K562 (cell line): ENCODE measurements at regions not wholly inside any gene's neighbourhood (a gene's known extent, or its start where the extent isn't known, plus 50 kb on each side); places are given as distances from the start of the nearest gene placed in this dataset.

Experiments
- ATAC-seq: fragments of 200-7000 bp; cut with Tn5 transposase; 3 replicates; pipeline ENCODE4 v1.9.1; 2020; ENCODE audit warnings: moderate library complexity
- BruUV-seq: library from RNA; stranded (reverse); fragments of 400-500 nt; replicated peaks from 2 replicates; lab custom pipeline; 2021; lab: Mats Ljungman, UMichigan
- CTCF ChIA-PET: fragments of 300-600 bp; formaldehyde crosslinking; extraction: SDS; loops from one replicate; lab custom pipeline; 2021; ENCODE audit warnings: low intra/inter-chr PET ratio; lab: Yijun Ruan, JAX
- POLR2A ChIA-PET: fragments of 300-600, 350-650 bp; sonication (Branson Sonifier 250); formaldehyde crosslinking; extraction: SDS; loops from one replicate; lab custom pipeline; 2021; ENCODE audit warnings: antibody characterized with exemption, inconsistent platforms; lab: Yijun Ruan, JAX
- DNase-seq, 4 experiments: peaks; one replicate each; pipeline versions ENCODE4 v3.0.0 to v3.0.0-alpha.2; 2011 to 2018; ENCODE audit warnings: low spot score in 3 of 4, mixed read lengths in 3 of 4; ENCODE audit errors: extremely low read depth in 1 of 4
- FAIRE-seq: peaks from 2 replicates; lab custom pipeline; 2011; peaks lifted over from hg19 to GRCh38; lab: Jason Lieb, UNC
- H2AFZ ChIP-seq: 2 replicates; pipeline ENCODE4 v1.6.0; 2011; ENCODE audit warnings: low read depth, low read length, control low read depth, inconsistent platforms
- H3K27ac ChIP-seq: fragments of 200-600 bp; 3 replicates; pipeline ENCODE4 v1.8.0; 2011; ENCODE audit warnings: low read depth, mild to moderate bottlenecking, control low read depth, inconsistent platforms, low read length, moderate library complexity, mixed read lengths; ENCODE audit errors: extremely low read depth
- H3K27me3 ChIP-seq, 2 experiments: fragments of 300-600 bp in 1 of 2; 2 replicates in 1 of 2; 3 replicates in 1 of 2; pipeline versions ENCODE4 v1.6.0 to v1.8.0; 2011; ENCODE audit warnings: inconsistent platforms in 2 of 2, low read length in 2 of 2, mild to moderate bottlenecking in 1 of 2, mixed read lengths in 1 of 2, moderate library complexity in 1 of 2; ENCODE audit not compliant: control insufficient read depth in 2 of 2, insufficient read depth in 2 of 2
- H3K36me3 ChIP-seq: fragments of 300-600 bp; 3 replicates; pipeline ENCODE4 v1.8.0; 2011; ENCODE audit warnings: mild to moderate bottlenecking, low read length, inconsistent platforms; ENCODE audit not compliant: control insufficient read depth, insufficient read depth
- H3K4me1 ChIP-seq, 2 experiments: fragments of 200-600 bp in 1 of 2; replicated peaks in 1 of 2; 2 replicates in 1 of 2; 3 replicates in 1 of 2; pipeline versions ENCODE4 v1.5.1 to v1.8.0; 2011; ENCODE audit warnings: inconsistent platforms in 2 of 2, low read length in 2 of 2, mild to moderate bottlenecking in 1 of 2, mixed read lengths in 1 of 2, moderate library complexity in 1 of 2; ENCODE audit not compliant: control insufficient read depth in 2 of 2, insufficient read depth in 2 of 2
- H3K4me2 ChIP-seq: 2 replicates; pipeline ENCODE4 v1.6.1; 2011; ENCODE audit warnings: low read length, control low read depth, inconsistent platforms, mixed read lengths; ENCODE audit not compliant: insufficient read depth
- H3K4me3 ChIP-seq: fragments of 200-600 bp; sonication (generic), shearing (Covaris generic); 2 replicates; pipeline ENCODE4 v1.5.1; 2016; ENCODE audit warnings: control low read depth, inconsistent platforms
- H3K79me2 ChIP-seq: fragments of 200-600 bp; 3 replicates; pipeline ENCODE4 v1.8.0; 2011; ENCODE audit warnings: low read length, inconsistent platforms; ENCODE audit not compliant: control insufficient read depth, insufficient read depth
- H3K9ac ChIP-seq, 2 experiments: 2 replicates each; pipeline versions ENCODE4 v1.6.0 to v1.6.1; 2011; ENCODE audit warnings: low read depth in 2 of 2, low read length in 2 of 2, control low read depth in 1 of 2, inconsistent platforms in 1 of 2, mild to moderate bottlenecking in 1 of 2, mixed read lengths in 1 of 2; ENCODE audit not compliant: insufficient read depth in 1 of 2
- H3K9me1 ChIP-seq: one replicate; pipeline ENCODE4 v1.6.0; 2011; ENCODE audit warnings: inconsistent platforms, mild to moderate bottlenecking, low read length, moderate library complexity; ENCODE audit not compliant: control insufficient read depth, insufficient read depth
- H3K9me3 ChIP-seq: replicated peaks from 2 replicates; pipeline ENCODE4 v1.5.1; 2011; ENCODE audit warnings: low read depth, low read length, inconsistent platforms; ENCODE audit not compliant: control insufficient read depth, insufficient read depth
- H4K20me1 ChIP-seq: replicated peaks from 2 replicates; pipeline ENCODE4 v1.6.1; 2011; ENCODE audit warnings: low read length, inconsistent platforms, mixed read lengths; ENCODE audit not compliant: control insufficient read depth, insufficient read depth
- ARID1B ChIP-seq: fragments of 450-650 bp; IDR thresholded peaks from 2 replicates; pipeline ENCODE4 v1.6.1; 2016; ENCODE audit warnings: antibody characterized with exemption, mild to moderate bottlenecking, inconsistent platforms
- HSF4 ChIP-seq: fragments of 250-450 bp; sonication (Bioruptor Pico); IDR thresholded peaks from 2 replicates; pipeline ENCODE4 v2.1.2; 2022; ENCODE audit warnings: mild to moderate bottlenecking, moderate library complexity, borderline replicate concordance
- MIER1 ChIP-seq: fragments of 450-650 bp; IDR thresholded peaks from 2 replicates; pipeline ENCODE4 v1.6.1; 2016; ENCODE audit warnings: antibody characterized with exemption, mild to moderate bottlenecking, low read depth
- NFE2L1 ChIP-seq: fragments of 450-650 bp; IDR thresholded peaks from 2 replicates; pipeline ENCODE4 v1.6.1; 2016; ENCODE audit warnings: missing genetic modification characterization, low read depth, mild to moderate bottlenecking, missing compliant biosample characterization, moderate library complexity, borderline replicate concordance
- NFIC ChIP-seq: fragments of 450-650 bp; IDR thresholded peaks from 2 replicates; pipeline ENCODE4 v1.6.1; 2017; ENCODE audit warnings: mild to moderate bottlenecking, inconsistent platforms
- RBM15 ChIP-seq: fragments of 200-400 bp; formaldehyde crosslinking; IDR thresholded peaks from 2 replicates; pipeline ENCODE4 v1.6.1; 2018; ENCODE audit warnings: mild to moderate bottlenecking, low read length, moderate library complexity; ENCODE audit not compliant: insufficient read depth
- SMARCA5 ChIP-seq: fragments of 450-650 bp; IDR thresholded peaks from 2 replicates; pipeline ENCODE4 v1.6.1; 2016
- TAL1 ChIP-seq: fragments of 450-650 bp; IDR thresholded peaks from 2 replicates; pipeline ENCODE4 v1.6.1; 2016; ENCODE audit warnings: mild to moderate bottlenecking
- TCF3 ChIP-seq: sonication (generic); formaldehyde crosslinking; IDR thresholded peaks from 2 replicates; pipeline ENCODE4 v1.4.0; 2020; ENCODE audit warnings: mild to moderate bottlenecking, missing genetic modification reagents
- ZKSCAN3 ChIP-seq: fragments of 250-450 bp; sonication (Bioruptor Pico); IDR thresholded peaks from 2 replicates; pipeline ENCODE4 v1.4.0; 2020
- WGBS: fragments of 100-300 bp; shearing (Covaris generic); methylation state at CpG from one replicate; pipeline ENCODE4 v1.1.6; 2016; ENCODE audit warnings: low coverage, mixed read lengths; ENCODE audit not compliant: insufficient coverage; ENCODE audit errors: missing lambda C conversion rate; 5-methylcytosine and 5-hydroxymethylcytosine counted together
- in situ Hi-C: fragments of 300-500 bp; cut with MboI; formaldehyde crosslinking; loops from 4 replicates; pipeline ENCODE4 v1.15.0; 2018; ENCODE audit warnings: inconsistent platforms, mixed read lengths
- intact Hi-C: fragments of 100-400 bp; cut with micrococcal nuclease; formaldehyde crosslinking; loops from 2 replicates; pipeline ENCODE4 v1.14.2; 2022
- TF ChIP-seq, protein P1 (sequence below): sonication (generic); formaldehyde crosslinking; IDR thresholded peaks from 2 replicates; pipeline ENCODE4 v1.8.0; 2022; ENCODE audit warnings: missing genetic modification reagents, mild to moderate bottlenecking, moderate library complexity, borderline replicate concordance
- TF ChIP-seq, protein P2 (sequence below): fragments of 250-450 bp; sonication (Bioruptor Pico); IDR thresholded peaks from 2 replicates; pipeline ENCODE4 v1.5.0; 2021
- TF ChIP-seq, protein P3 (sequence below): sonication (generic); formaldehyde crosslinking; IDR thresholded peaks from 2 replicates; pipeline ENCODE4 v1.8.1; 2023; ENCODE audit warnings: mild to moderate bottlenecking, missing genetic modification reagents
- TF ChIP-seq, protein P4 (sequence below): fragments of 250-450 bp; sonication (Bioruptor Pico); IDR thresholded peaks from 2 replicates; pipeline ENCODE4 v1.8.0; 2021; ENCODE audit warnings: borderline replicate concordance, mild to moderate bottlenecking, moderate library complexity; ENCODE audit not compliant: poor library complexity, severe bottlenecking

DNA sequence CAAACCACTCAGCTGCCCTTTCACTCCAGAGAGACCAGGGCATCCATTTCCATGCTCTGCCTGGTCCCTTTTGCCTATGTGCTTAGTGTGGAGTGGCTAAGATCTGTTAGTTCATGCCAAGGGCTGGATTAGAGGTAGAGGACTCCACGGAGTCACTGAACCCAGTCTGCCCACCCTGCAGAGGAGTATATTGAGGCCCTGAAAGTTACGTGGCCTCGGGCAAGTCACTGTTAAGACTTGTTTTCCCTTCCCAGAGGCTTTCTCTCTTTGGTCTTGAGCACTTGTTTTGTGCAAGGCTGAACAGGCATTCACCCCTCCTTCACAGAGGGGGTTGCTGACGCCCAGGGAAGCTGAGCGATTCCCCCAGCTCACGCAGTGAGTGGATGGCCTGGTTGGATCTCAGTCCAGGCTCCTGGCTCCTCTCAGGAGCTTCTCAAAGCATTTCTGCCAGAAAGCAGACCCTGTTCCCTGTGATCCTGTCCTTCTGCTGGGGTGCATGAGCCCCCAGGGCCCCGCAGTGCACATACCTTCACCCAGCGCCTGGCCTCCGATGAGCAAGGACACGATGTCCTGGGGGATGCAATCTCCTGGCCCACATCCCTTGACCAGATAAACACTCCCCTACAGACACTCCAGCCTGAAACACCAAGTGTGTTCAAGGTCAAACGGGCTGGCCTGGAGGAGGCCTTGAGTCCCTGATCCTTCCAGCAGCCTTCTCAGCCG is 153.4 kb upstream of the GSE1 start (continued):
- TF ChIP-seq TAL1 (peak; percentile 34; the same call in 1 of the 2 replicates), ARID1B (peak; percentile 50; the same call in 1 of the 2 replicates), NFIC (0 out of 2 replicates have a peak, but pooled peaks have one; percentile 3), TCF3 (CRISPR knock-in tag) (peak; percentile 53), ZKSCAN3 (CRISPR knock-in tag) (no peak), NFE2L1 (tag) (no peak)
- TF ChIP-seq, protein P1, sequence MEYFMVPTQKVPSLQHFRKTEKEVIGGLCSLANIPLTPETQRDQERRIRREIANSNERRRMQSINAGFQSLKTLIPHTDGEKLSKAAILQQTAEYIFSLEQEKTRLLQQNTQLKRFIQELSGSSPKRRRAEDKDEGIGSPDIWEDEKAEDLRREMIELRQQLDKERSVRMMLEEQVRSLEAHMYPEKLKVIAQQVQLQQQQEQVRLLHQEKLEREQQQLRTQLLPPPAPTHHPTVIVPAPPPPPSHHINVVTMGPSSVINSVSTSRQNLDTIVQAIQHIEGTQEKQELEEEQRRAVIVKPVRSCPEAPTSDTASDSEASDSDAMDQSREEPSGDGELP: 0 out of 2 replicates have a peak, but pooled peaks have one; percentile 37

DNA sequence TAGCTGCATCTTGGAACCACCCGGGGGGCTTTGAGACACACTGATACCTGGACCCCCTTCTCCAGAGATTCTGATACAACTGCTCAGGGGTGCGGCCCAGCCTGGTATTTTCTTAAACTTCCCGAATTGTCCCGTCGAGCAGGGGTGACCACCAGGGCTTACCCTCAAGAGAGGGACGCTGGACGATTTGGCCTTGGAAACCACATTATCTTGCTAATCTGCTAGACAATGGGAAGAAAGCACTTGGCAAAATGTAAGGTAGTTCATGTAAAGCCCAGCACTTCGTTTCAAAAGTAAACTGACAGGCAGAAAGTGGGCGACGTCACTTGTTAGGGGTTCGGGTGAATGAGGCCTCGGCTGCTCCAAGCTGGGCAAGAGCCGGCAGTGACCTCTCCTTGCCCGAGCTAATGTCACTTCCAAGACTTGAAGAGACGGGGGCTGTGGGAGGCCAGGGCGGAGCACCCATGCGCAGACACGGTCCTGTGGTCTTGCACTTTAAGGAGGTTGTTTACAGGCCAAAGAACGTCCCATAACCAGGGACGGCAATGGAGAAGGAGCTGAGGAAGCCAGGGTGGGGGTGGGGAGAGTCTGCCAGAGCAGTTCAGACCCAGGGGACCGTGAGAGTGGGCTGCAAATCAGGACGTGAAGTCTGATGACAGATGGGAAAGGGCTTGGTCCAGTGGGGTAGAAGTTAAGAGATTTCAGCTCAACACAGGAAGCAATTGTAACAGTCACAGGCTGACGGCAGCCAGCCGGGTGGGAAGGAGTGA is 152.7 kb upstream of the GSE1 start:
- ATAC-seq (peak; percentile 3), DNase-seq (peak; percentile 51 to 63 (median 54)), FAIRE-seq (no peak)
- POLR2A ChIA-PET: interaction anchor here (0.6 to 2.3 kb wide), 11 partner anchors 10 to 185 kb away, joined by 3 to 16 read pairs (median 3); no protein-coding TSS in a partner anchor
- peak overlapping the region; percentile 64 to 90 for H3K9ac ChIP-seq
- peaks cover 4% of the 10 kb centered on the region; the same call in 1 of the 3 replicates for H3K36me3 ChIP-seq
- BruUV-seq: no TSS peak
- CTCF ChIA-PET: no interaction called here
- H3K27ac ChIP-seq: peak overlapping the region; percentile 78
- H3K9me1 ChIP-seq: peaks cover 4% of the 10 kb centered on the region
- H3K4me1 ChIP-seq: peaks cover 52 to 93% of the 10 kb centered on the region in 2 experiments
- intact Hi-C loops (loop anchor here (5.0 kb wide), 2 partner anchors 92 to 152 kb away; partner anchors contain the start of gene GSE1), in situ Hi-C loops (no loop called here)
- WGBS: 36% methylated on average over 24 of the region's 24 CpGs
- H3K79me2 ChIP-seq: peaks cover 45% of the 10 kb centered on the region
- no peaks in the 10 kb centered on the region for H3K9me3 ChIP-seq
- H3K27me3 ChIP-seq: no peaks in the 10 kb centered on the region
- H3K4me2 ChIP-seq: peak overlapping the region; percentile 56
- H2AFZ ChIP-seq: peak overlapping the region; percentile 64
- H4K20me1 ChIP-seq: peaks cover 5% of the 10 kb centered on the region
- no peak overlapping the region for H3K4me3 ChIP-seq
- no peak for TF ChIP-seq RBM15
- no peak for TF ChIP-seq MIER1
- TF ChIP-seq HSF4 (CRISPR knock-in tag): no peak
- TF ChIP-seq, protein P2, sequence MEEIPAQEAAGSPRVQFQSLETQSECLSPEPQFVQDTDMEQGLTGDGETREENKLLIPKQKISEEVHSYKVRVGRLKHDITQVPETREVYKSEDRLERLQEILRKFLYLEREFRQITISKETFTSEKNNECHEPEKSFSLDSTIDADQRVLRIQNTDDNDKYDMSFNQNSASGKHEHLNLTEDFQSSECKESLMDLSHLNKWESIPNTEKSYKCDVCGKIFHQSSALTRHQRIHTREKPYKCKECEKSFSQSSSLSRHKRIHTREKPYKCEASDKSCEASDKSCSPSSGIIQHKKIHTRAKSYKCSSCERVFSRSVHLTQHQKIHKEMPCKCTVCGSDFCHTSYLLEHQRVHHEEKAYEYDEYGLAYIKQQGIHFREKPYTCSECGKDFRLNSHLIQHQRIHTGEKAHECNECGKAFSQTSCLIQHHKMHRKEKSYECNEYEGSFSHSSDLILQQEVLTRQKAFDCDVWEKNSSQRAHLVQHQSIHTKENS (CRISPR knock-in tag): no peak
- TF ChIP-seq, protein P3, sequence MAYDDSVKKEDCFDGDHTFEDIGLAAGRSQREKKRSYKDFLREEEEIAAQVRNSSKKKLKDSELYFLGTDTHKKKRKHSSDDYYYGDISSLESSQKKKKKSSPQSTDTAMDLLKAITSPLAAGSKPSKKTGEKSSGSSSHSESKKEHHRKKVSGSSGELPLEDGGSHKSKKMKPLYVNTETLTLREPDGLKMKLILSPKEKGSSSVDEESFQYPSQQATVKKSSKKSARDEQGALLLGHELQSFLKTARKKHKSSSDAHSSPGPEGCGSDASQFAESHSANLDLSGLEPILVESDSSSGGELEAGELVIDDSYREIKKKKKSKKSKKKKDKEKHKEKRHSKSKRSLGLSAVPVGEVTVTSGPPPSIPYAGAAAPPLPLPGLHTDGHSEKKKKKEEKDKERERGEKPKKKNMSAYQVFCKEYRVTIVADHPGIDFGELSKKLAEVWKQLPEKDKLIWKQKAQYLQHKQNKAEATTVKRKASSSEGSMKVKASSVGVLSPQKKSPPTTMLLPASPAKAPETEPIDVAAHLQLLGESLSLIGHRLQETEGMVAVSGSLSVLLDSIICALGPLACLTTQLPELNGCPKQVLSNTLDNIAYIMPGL: no peak
- no peak for TF ChIP-seq SMARCA5
- TF ChIP-seq, protein P4, sequence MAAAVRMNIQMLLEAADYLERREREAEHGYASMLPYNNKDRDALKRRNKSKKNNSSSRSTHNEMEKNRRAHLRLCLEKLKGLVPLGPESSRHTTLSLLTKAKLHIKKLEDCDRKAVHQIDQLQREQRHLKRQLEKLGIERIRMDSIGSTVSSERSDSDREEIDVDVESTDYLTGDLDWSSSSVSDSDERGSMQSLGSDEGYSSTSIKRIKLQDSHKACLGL (CRISPR knock-in tag): no peak
